Thyroid gland (tissue), 4 donors: ENCODE measurements at regions not wholly inside any gene's neighbourhood (a gene's known extent, or its start where the extent isn't known, plus 50 kb on each side); places are given as distances from the start of the nearest gene placed in this dataset.

Experiments used
- POLR2A ChIP-seq, 2 donors: fragments of 450-650 bp; IDR thresholded peaks; one replicate each; pipeline ENCODE4 v1.6.1; 2017; ENCODE audit warnings: antibody characterized with exemption in 2 of 2, mild to moderate bottlenecking in 2 of 2, moderate library complexity in 1 of 2
- TF ChIP-seq, protein P1 (sequence below), 6 experiments: fragments of 200-600 bp in 3 of 6; fragments of 450-650 bp in 3 of 6; sonication (generic) in 3 of 6; IDR thresholded peaks; one replicate each; pipeline ENCODE4 v1.5.1; 2016 to 2019; ENCODE audit warnings: antibody characterized with exemption in 6 of 6, mild to moderate bottlenecking in 2 of 6, inconsistent platforms in 1 of 6, moderate library complexity in 1 of 6

DNA sequence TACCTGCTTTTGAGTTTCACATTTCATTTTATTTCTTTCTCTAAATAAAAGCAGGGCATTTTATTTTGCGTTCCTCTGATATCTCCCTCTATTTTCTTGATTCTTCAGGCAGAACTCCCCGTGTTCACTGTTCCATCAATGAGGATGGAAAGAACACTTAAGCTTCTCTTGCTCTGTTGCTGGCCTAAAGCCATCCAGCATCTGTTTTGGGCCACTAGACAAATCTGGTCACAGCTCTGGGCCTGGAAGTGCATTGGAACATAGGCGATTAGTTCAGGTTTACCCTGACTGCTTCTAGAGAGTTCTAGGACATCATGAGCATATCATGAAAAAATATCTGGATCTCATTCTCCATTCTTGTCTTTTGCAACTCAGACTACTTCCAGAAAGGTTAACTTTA is 611.2 kb downstream of the UTRN start:
- TF ChIP-seq, protein P1, sequence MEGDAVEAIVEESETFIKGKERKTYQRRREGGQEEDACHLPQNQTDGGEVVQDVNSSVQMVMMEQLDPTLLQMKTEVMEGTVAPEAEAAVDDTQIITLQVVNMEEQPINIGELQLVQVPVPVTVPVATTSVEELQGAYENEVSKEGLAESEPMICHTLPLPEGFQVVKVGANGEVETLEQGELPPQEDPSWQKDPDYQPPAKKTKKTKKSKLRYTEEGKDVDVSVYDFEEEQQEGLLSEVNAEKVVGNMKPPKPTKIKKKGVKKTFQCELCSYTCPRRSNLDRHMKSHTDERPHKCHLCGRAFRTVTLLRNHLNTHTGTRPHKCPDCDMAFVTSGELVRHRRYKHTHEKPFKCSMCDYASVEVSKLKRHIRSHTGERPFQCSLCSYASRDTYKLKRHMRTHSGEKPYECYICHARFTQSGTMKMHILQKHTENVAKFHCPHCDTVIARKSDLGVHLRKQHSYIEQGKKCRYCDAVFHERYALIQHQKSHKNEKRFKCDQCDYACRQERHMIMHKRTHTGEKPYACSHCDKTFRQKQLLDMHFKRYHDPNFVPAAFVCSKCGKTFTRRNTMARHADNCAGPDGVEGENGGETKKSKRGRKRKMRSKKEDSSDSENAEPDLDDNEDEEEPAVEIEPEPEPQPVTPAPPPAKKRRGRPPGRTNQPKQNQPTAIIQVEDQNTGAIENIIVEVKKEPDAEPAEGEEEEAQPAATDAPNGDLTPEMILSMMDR (IDR thresholded peaks at IDR 0.05): no peak
- no peak for TF ChIP-seq POLR2A (IDR thresholded peaks at IDR 0.05)
